ENCODE measurements at regions not wholly inside any gene's neighbourhood (a gene's known extent, or its start where the extent isn't known, plus 50 kb on each side); places are given as distances from the start of the nearest gene placed in this dataset.

- FAIRE-seq = no peak
Observed at GRCh38 chr13:84497613-84498012, 615.3 kb upstream of the SLITRK1 start.

- FAIRE-seq = no peak
Observed at GRCh38 chr13:84491952-84492351, 609.7 kb upstream of the SLITRK1 start.

GRCh38 chr13:84487752-84488151 is 605.5 kb upstream of the SLITRK1 start:
- FAIRE-seq = no peak

GRCh38 chr13:84481958-84482357 is 599.7 kb upstream of the SLITRK1 start:
- FAIRE-seq = no peak

GRCh38 chr13:84479656-84480055 is 597.4 kb upstream of the SLITRK1 start:
- no peak for FAIRE-seq

- no peak for FAIRE-seq
Observed at GRCh38 chr13:84470528-84470927, 588.3 kb upstream of the SLITRK1 start.

- FAIRE-seq = no peak
Observed at GRCh38 chr13:84466461-84466860, 584.2 kb upstream of the SLITRK1 start.

GRCh38 chr13:84460989-84461388 is 578.7 kb upstream of the SLITRK1 start:
- no peak for FAIRE-seq

GRCh38 chr13:84455143-84455905 is 573.0 kb upstream of the SLITRK1 start:
- no peak for FAIRE-seq

- FAIRE-seq = no peak
Observed at GRCh38 chr13:84447640-84447978, 565.3 kb upstream of the SLITRK1 start.

GRCh38 chr13:84446972-84447639 is 564.8 kb upstream of the SLITRK1 start:
- no peak for FAIRE-seq

GRCh38 chr13:84445776-84446175 is 563.5 kb upstream of the SLITRK1 start:
- FAIRE-seq = no peak

- no peak for FAIRE-seq
Observed at GRCh38 chr13:84443463-84443862, 561.2 kb upstream of the SLITRK1 start.

- no peak for FAIRE-seq
Observed at GRCh38 chr13:84439108-84439507, 556.8 kb upstream of the SLITRK1 start.

GRCh38 chr13:84433024-84433423 is 550.8 kb upstream of the SLITRK1 start:
- FAIRE-seq = no peak

GRCh38 chr13:84431646-84432045 is 549.4 kb upstream of the SLITRK1 start:
- FAIRE-seq = no peak

GRCh38 chr13:84430446-84430845 is 548.2 kb upstream of the SLITRK1 start:
- FAIRE-seq = no peak

- FAIRE-seq = no peak
Observed at GRCh38 chr13:84430015-84430414, 547.7 kb upstream of the SLITRK1 start.

GRCh38 chr13:84418041-84418440 is 535.8 kb upstream of the SLITRK1 start:
- FAIRE-seq = no peak

GRCh38 chr13:84417416-84417815 is 535.1 kb upstream of the SLITRK1 start:
- no peak for FAIRE-seq

GRCh38 chr13:84413016-84413415 is 530.7 kb upstream of the SLITRK1 start:
- no peak for FAIRE-seq

- no peak for FAIRE-seq
Observed at GRCh38 chr13:84405286-84405685, 523.0 kb upstream of the SLITRK1 start.

- FAIRE-seq = no peak
Observed at GRCh38 chr13:84400706-84401105, 518.4 kb upstream of the SLITRK1 start.

GRCh38 chr13:84399320-84400085 is 517.2 kb upstream of the SLITRK1 start:
- no peak for FAIRE-seq
